ENCODE measurements at regions not wholly inside any gene's neighbourhood (a gene's known extent, or its start where the extent isn't known, plus 50 kb on each side); places are given as distances from the start of the nearest gene placed in this dataset.

DNA sequence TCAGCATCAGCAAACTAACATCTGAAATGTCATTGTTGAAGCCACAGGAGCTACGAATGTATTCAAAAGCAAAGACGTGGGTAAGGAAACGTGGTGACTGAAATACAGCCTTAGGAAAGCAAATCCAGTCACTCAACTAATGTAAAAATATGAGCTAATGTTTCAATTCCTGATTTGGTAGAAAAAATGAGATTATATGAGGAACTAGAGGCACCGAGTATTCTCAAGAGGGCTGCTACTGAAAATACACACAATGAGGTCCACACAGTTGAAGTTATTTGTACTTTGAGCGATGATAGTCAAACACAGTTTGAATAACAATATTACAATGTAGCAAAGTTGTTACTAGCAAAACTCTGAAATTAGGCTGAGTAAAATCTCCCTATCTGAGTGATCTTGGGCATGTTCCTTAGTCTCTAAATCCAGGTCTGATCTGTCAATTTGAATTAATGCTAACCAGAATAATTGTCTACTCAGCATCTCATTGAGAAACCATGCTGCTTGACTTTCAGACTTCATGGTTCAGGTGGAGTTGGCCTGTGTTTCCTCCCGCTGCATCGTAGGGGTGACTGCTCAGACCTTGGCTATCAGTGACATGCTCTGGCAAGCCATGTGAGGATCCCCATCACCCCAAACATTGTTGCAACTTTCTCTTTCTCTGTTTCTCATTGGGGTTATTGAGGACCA lies 467.1 kb upstream of the SOX5 start:
- TF ChIP-seq, protein P1, sequence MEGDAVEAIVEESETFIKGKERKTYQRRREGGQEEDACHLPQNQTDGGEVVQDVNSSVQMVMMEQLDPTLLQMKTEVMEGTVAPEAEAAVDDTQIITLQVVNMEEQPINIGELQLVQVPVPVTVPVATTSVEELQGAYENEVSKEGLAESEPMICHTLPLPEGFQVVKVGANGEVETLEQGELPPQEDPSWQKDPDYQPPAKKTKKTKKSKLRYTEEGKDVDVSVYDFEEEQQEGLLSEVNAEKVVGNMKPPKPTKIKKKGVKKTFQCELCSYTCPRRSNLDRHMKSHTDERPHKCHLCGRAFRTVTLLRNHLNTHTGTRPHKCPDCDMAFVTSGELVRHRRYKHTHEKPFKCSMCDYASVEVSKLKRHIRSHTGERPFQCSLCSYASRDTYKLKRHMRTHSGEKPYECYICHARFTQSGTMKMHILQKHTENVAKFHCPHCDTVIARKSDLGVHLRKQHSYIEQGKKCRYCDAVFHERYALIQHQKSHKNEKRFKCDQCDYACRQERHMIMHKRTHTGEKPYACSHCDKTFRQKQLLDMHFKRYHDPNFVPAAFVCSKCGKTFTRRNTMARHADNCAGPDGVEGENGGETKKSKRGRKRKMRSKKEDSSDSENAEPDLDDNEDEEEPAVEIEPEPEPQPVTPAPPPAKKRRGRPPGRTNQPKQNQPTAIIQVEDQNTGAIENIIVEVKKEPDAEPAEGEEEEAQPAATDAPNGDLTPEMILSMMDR (conservative IDR thresholded peaks at IDR 0.05; ENCODE audit: low read depth, low read length): no peak
- no peak for TF ChIP-seq EZH2 (IDR thresholded peaks at IDR 0.05; ENCODE audit: low read length, unreplicated experiment)

All from PC-3 (cell line).